RWPE1 (cell line): ENCODE measurements at regions not wholly inside any gene's neighbourhood (a gene's known extent, or its start where the extent isn't known, plus 50 kb on each side); places are given as distances from the start of the nearest gene placed in this dataset.

ENCODE experiments used
- CTCF ChIA-PET: fragments of 350-600 bp; sonication (Branson Sonifier 250); formaldehyde crosslinking; extraction: SDS; loops from one replicate; lab custom pipeline; 2021; lab: Yijun Ruan, JAX
- POLR2A ChIA-PET: fragments of 400-600 bp; formaldehyde crosslinking; extraction: SDS; loops from one replicate; lab custom pipeline; 2020; ENCODE audit warnings: antibody characterized with exemption; ENCODE audit not compliant: low non-redundant PET; lab: Yijun Ruan, JAX
- DNase-seq: peaks from one replicate; pipeline ENCODE4 v3.0.0; 2012; ENCODE audit warnings: low spot score
- H3K27ac ChIP-seq: fragments of 450-650 bp; 2 replicates; pipeline ENCODE4 v1.5.1; 2017
- TF ChIP-seq, protein P1 (sequence below): fragments of 450-650 bp; conservative IDR thresholded peaks from 2 replicates; pipeline ENCODE4 v1.5.1; 2017; ENCODE audit warnings: low read depth, mild to moderate bottlenecking

DNA sequence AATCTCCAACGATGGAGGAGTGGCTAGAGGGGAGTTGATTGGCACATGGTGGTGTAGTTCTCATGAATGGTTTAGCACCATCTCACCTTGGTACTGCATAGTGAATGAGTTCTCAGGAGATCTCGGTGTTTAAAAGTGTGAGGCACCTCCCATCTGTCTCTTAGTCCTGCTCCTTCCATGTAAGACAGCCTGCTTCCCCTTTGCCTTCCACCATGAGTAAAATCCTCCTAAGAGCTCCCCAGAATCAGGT lies 428.8 kb upstream of the MAF start:
- DNase-seq: no peak
- ChIA-PET POLR2A (no interaction called here), CTCF (no interaction called here)
- TF ChIP-seq, protein P1, sequence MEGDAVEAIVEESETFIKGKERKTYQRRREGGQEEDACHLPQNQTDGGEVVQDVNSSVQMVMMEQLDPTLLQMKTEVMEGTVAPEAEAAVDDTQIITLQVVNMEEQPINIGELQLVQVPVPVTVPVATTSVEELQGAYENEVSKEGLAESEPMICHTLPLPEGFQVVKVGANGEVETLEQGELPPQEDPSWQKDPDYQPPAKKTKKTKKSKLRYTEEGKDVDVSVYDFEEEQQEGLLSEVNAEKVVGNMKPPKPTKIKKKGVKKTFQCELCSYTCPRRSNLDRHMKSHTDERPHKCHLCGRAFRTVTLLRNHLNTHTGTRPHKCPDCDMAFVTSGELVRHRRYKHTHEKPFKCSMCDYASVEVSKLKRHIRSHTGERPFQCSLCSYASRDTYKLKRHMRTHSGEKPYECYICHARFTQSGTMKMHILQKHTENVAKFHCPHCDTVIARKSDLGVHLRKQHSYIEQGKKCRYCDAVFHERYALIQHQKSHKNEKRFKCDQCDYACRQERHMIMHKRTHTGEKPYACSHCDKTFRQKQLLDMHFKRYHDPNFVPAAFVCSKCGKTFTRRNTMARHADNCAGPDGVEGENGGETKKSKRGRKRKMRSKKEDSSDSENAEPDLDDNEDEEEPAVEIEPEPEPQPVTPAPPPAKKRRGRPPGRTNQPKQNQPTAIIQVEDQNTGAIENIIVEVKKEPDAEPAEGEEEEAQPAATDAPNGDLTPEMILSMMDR: no peak
- no peak overlapping the region for H3K27ac ChIP-seq

DNA sequence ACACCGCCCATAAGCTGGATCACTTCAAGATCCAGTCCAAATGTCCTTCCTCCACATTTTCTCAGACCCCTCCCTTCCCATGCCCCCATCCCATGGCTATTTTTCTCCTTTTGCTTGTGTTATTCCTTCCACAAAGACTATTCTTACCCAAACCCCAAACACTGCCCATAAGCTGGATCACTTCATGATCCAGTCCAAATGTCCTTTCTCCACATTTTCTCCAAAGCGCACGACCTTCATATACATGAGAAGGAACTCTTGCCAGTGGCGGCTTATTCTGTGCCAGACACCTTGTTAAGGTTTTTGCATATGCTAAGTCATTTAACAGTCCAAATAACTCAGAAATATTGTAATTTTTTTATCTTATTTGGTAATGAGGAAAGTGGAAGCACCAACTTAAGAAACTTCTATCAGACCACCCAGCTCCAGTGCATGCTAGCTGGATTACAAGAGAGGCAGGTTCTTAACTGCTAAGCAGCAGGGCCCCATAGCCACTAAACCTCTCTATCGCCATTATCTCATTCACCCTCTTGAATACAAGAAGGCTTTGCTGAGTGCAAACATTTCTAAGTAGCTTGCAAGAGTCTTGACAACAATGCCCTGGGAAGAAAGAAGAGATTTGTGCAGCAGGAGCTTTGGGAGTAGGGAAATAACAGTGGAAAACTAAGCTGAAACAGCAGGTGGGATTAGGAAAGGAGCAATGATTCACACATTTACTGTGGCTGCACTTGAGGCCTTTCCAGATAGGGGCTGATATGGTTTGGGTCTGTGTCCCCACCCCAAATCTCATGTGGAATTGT lies 428.2 kb upstream of the MAF start:
- POLR2A ChIA-PET: no interaction called here
- no peak for DNase-seq
- CTCF ChIA-PET: no interaction called here
- H3K27ac ChIP-seq: no peak overlapping the region
- TF ChIP-seq, protein P1: no peak

DNA sequence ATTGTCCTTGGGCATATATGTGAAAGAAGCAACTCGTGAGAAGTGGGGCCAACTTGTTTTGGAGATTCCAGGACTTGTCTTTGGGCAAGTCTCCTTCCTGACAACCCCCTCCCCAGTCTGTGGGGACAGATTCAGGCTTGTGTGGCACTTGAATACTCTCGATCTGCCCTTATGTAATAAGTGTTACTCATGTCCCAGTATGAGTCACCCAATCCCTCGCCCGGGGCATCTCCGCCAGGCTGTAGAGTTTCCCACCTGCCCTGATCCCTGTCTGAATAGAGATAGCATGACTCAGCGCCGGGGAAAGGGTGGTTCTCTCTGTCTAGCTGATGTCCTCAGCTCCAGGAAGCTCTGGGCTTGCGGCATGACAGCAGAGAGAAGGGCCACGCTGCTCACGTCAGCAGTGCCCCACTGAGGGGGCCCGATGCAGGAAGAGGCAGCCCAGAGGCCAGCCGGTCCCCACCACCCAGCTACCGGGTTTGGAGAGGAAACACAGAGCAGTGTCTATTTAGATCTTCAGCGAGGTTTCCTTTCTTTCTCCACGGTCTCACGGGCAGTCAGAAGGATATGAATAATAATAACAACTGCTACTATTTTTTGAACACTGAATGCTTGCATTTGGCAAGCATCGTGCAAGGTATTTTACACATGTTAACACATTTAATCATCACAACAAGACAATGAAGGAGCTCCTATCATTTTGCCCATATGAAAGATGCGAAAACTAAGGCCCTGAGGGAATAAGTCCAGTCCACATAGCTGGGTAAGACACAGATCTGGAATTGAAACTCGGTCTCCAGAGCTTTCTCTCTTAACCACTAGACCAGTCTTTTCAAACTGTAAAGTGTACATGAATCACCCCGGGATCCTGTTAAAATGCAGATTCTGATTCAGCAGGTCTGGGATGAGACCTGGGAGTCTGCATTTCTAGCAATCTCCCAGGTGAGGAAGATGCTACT lies 426.7 kb upstream of the MAF start:
- DNase-seq: peak; percentile 98
- CTCF ChIA-PET: interaction anchor here (0.7 to 1.0 kb wide), 2 partner anchors 9 to 343 kb away, joined by 3 read pairs; no protein-coding TSS in a partner anchor
- POLR2A ChIA-PET: no interaction called here
- TF ChIP-seq, protein P1: no peak
- peak overlapping the region; percentile 92 for H3K27ac ChIP-seq

DNA sequence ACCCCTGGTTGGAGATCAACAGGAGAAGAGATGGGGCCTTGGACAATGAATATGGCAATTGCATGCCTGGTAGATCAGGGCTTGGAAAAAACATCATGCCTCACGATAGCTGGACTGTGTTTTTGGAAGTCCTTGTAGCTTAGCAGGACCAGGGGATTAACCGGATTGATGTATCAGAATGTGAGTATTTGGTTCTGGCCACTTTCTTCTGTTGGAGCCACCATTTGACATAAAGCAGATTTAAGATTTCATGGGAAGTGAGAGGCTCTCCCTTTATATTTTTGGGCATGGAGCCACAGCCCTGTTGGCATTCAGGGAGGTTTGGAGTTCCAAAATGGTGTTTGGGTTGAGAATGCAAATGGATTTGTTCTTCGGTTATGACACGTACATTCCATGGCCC lies 424.7 kb upstream of the MAF start:
- ChIA-PET CTCF (interaction anchor here (0.7 kb wide), 1 partner anchor 424 kb away, joined by 3 read pairs; no protein-coding TSS in a partner anchor), POLR2A (no interaction called here)
- TF ChIP-seq, protein P1: no peak
- no peak for DNase-seq
- no peak overlapping the region for H3K27ac ChIP-seq

DNA sequence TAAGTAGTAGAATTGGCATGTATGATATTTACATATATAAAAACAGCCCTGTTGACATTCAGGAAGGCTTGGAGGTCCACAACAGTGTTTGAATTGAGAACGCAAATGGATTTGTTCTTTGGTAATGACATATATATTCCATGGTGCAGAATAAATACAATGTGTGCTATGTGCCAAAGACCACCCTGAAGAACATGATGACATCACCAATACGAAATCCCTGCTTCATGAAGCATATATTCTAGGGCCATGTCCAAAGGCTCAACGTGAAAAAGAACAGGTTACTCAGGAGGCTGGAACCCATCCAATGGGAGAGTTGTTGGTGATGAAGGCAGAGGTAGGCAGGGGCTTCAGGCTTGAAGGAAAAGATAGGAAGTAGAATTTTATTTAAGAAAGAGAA lies 423.9 kb upstream of the MAF start:
- no peak for DNase-seq
- no peak overlapping the region for H3K27ac ChIP-seq
- ChIA-PET CTCF (no interaction called here), POLR2A (no interaction called here)
- TF ChIP-seq, protein P1: no peak

DNA sequence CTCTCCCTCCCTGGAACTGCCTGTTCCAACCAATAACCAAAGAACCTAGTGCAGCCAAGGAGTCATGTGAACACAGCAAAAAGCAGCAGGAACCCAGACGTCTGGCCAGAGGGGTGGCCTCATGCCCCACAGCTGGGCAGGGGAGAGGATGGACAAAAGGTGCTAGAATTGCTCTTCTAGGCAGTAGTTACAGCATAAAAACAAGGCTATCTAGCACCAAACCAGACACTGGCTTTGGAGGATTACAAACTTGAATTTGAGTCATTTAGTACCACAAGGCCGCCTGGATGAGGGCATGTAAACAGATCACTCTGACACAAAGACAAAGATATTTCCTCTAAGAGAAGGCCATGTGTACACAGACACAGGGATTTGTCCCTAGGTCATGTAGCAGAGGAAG lies 423.3 kb upstream of the MAF start:
- TF ChIP-seq, protein P1: no peak
- no peak for DNase-seq
- ChIA-PET POLR2A (no interaction called here), CTCF (no interaction called here)
- no peak overlapping the region for H3K27ac ChIP-seq
